WTC11 (cell line): ENCODE measurements at regions not wholly inside any gene's neighbourhood (a gene's known extent, or its start where the extent isn't known, plus 50 kb on each side); places are given as distances from the start of the nearest gene placed in this dataset.

Source experiments
- ATAC-seq: fragments of 200-7000 bp; cut with Tn5 transposase; 2 replicates; pipeline ENCODE4 v1.10.0; 2021; ENCODE audit warnings: mild to moderate bottlenecking, moderate library complexity
- CTCF ChIA-PET: fragments of 300-600 bp; sonication (Branson Sonifier 250); formaldehyde crosslinking; loops from one replicate; lab custom pipeline; 2021; ENCODE audit warnings: antibody characterized with exemption; lab: Charles Lee
- POLR2A ChIA-PET: fragments of 350-600 bp; sonication (Branson Sonifier 250); formaldehyde crosslinking; loops from one replicate; lab custom pipeline; 2021; ENCODE audit warnings: antibody characterized with exemption; lab: Charles Lee
- DNase-seq: peaks from one replicate; pipeline ENCODE4 v3.0.0; 2021; ENCODE audit warnings: low spot score
- H3K27ac Mint-ChIP-seq: 2 replicates; pipeline ENCODE4 v1.8.0; 2021; ENCODE audit warnings: mixed read lengths
- H3K27me3 Mint-ChIP-seq: 2 replicates; pipeline ENCODE4 v1.8.0; 2021; ENCODE audit warnings: low read depth, mild to moderate bottlenecking, moderate library complexity, mixed read lengths
- H3K36me3 Mint-ChIP-seq: 2 replicates; pipeline ENCODE4 v1.8.0; 2021; ENCODE audit warnings: mixed read lengths
- H3K4me1 Mint-ChIP-seq: 2 replicates; pipeline ENCODE4 v1.8.0; 2022; ENCODE audit warnings: mixed read lengths
- H3K4me3 Mint-ChIP-seq: 2 replicates; pipeline ENCODE4 v1.8.0; 2021; ENCODE audit warnings: mild to moderate bottlenecking, moderate library complexity, mixed read lengths
- H3K9me3 Mint-ChIP-seq: 2 replicates; pipeline ENCODE4 v1.8.0; 2021; ENCODE audit warnings: mixed read lengths
- FOXJ3 ChIP-seq: sonication (generic); formaldehyde crosslinking; IDR thresholded peaks from 2 replicates; pipeline ENCODE4 v1.9.0; 2021; ENCODE audit warnings: missing genetic modification reagents, mild to moderate bottlenecking, borderline replicate concordance
- FOXP1 ChIP-seq: sonication (generic); formaldehyde crosslinking; IDR thresholded peaks from 2 replicates; pipeline ENCODE4 v1.8.0; 2022; ENCODE audit warnings: missing genetic modification reagents, mild to moderate bottlenecking, moderate library complexity, borderline replicate concordance
- JUN ChIP-seq: sonication (generic); formaldehyde crosslinking; IDR thresholded peaks from 2 replicates; pipeline ENCODE4 v1.8.0; 2023; ENCODE audit warnings: mild to moderate bottlenecking, missing genetic modification reagents
- MXD4 ChIP-seq: fragments of 250-450 bp; sonication (Bioruptor Pico); IDR thresholded peaks from 2 replicates; pipeline ENCODE4 v1.8.0; 2021; ENCODE audit warnings: mild to moderate bottlenecking, moderate library complexity, borderline replicate concordance
- MYBL2 ChIP-seq: sonication (generic); formaldehyde crosslinking; IDR thresholded peaks from 2 replicates; pipeline ENCODE4 v1.8.1; 2023; ENCODE audit warnings: mild to moderate bottlenecking, moderate library complexity, missing genetic modification reagents
- RELA ChIP-seq: sonication (generic); formaldehyde crosslinking; IDR thresholded peaks from 2 replicates; pipeline ENCODE4 v1.8.1; 2022; ENCODE audit warnings: missing genetic modification reagents, mild to moderate bottlenecking, borderline replicate concordance
- ZNF121 ChIP-seq: sonication (generic); formaldehyde crosslinking; IDR thresholded peaks from 2 replicates; pipeline ENCODE4 v1.8.0; 2023; ENCODE audit warnings: missing genetic modification reagents
- ZNF138 ChIP-seq: sonication (generic); formaldehyde crosslinking; conservative IDR thresholded peaks from 2 replicates; pipeline ENCODE4 v1.8.1; 2022; ENCODE audit warnings: mild to moderate bottlenecking, moderate library complexity, missing genetic modification reagents
- ZNF416 ChIP-seq: fragments of 250-450 bp; sonication (Bioruptor Pico); IDR thresholded peaks from 2 replicates; pipeline ENCODE4 v1.9.0; 2021; ENCODE audit warnings: mild to moderate bottlenecking, inconsistent platforms
- TF ChIP-seq, protein P1 (sequence below): sonication (generic); formaldehyde crosslinking; IDR thresholded peaks from 2 replicates; pipeline ENCODE4 v1.8.1; 2023; ENCODE audit warnings: mild to moderate bottlenecking, missing genetic modification reagents, moderate library complexity
- TF ChIP-seq, protein P2 (sequence below): fragments of 250-450 bp; sonication (Bioruptor Pico); IDR thresholded peaks from 2 replicates; pipeline ENCODE4 v1.9.0; 2021; ENCODE audit warnings: mild to moderate bottlenecking, borderline replicate concordance
- TF ChIP-seq, protein P3 (sequence below): sonication (generic); formaldehyde crosslinking; IDR thresholded peaks from 2 replicates; pipeline ENCODE4 v1.8.0; 2023; ENCODE audit warnings: missing genetic modification reagents, mild to moderate bottlenecking, borderline replicate concordance
- TF ChIP-seq, protein P4 (sequence below): sonication (generic); formaldehyde crosslinking; IDR thresholded peaks from 2 replicates; pipeline ENCODE4 v1.8.1; 2023; ENCODE audit warnings: mild to moderate bottlenecking, moderate library complexity, missing genetic modification reagents
- TF ChIP-seq, protein P5 (sequence below): fragments of 250-450 bp; sonication (Bioruptor Pico); IDR thresholded peaks from 2 replicates; pipeline ENCODE4 v1.9.0; 2021; ENCODE audit warnings: mild to moderate bottlenecking
- TF ChIP-seq, protein P6 (sequence below): fragments of 200-600 bp; IDR thresholded peaks from 2 replicates; pipeline ENCODE4 v1.8.0; 2022; ENCODE audit warnings: antibody characterized with exemption

DNA sequence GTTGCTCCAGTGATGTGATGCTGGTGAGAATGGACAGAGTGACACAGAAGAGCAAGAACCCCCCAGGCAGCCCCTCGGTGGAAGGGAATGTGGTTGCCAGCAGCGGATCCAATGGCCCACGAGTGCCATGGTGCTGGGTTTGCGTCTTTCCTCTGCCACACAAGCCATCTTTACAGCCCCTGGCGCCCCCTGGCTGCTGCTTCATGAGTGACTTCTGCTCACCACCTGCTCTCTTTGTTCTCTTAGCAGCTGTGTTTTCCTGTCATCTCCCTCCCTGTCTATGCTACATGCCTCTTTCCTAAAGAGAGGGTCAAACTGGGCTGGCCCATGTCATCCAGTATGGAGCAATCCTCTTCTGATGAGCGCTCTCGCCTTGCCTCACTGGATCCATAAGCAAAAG lies 300.0 kb upstream of the SMIM21 start (continued):
- TF ChIP-seq, protein P1, sequence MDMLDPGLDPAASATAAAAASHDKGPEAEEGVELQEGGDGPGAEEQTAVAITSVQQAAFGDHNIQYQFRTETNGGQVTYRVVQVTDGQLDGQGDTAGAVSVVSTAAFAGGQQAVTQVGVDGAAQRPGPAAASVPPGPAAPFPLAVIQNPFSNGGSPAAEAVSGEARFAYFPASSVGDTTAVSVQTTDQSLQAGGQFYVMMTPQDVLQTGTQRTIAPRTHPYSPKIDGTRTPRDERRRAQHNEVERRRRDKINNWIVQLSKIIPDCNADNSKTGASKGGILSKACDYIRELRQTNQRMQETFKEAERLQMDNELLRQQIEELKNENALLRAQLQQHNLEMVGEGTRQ (CRISPR knock-in tag): no peak
- TF ChIP-seq, protein P2, sequence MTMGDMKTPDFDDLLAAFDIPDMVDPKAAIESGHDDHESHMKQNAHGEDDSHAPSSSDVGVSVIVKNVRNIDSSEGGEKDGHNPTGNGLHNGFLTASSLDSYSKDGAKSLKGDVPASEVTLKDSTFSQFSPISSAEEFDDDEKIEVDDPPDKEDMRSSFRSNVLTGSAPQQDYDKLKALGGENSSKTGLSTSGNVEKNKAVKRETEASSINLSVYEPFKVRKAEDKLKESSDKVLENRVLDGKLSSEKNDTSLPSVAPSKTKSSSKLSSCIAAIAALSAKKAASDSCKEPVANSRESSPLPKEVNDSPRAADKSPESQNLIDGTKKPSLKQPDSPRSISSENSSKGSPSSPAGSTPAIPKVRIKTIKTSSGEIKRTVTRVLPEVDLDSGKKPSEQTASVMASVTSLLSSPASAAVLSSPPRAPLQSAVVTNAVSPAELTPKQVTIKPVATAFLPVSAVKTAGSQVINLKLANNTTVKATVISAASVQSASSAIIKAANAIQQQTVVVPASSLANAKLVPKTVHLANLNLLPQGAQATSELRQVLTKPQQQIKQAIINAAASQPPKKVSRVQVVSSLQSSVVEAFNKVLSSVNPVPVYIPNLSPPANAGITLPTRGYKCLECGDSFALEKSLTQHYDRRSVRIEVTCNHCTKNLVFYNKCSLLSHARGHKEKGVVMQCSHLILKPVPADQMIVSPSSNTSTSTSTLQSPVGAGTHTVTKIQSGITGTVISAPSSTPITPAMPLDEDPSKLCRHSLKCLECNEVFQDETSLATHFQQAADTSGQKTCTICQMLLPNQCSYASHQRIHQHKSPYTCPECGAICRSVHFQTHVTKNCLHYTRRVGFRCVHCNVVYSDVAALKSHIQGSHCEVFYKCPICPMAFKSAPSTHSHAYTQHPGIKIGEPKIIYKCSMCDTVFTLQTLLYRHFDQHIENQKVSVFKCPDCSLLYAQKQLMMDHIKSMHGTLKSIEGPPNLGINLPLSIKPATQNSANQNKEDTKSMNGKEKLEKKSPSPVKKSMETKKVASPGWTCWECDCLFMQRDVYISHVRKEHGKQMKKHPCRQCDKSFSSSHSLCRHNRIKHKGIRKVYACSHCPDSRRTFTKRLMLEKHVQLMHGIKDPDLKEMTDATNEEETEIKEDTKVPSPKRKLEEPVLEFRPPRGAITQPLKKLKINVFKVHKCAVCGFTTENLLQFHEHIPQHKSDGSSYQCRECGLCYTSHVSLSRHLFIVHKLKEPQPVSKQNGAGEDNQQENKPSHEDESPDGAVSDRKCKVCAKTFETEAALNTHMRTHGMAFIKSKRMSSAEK (CRISPR knock-in tag): no peak
- TF ChIP-seq FOXJ3 (CRISPR knock-in tag): no peak
- TF ChIP-seq ZNF121 (CRISPR knock-in tag): peak; percentile 84
- TF ChIP-seq, protein P3, sequence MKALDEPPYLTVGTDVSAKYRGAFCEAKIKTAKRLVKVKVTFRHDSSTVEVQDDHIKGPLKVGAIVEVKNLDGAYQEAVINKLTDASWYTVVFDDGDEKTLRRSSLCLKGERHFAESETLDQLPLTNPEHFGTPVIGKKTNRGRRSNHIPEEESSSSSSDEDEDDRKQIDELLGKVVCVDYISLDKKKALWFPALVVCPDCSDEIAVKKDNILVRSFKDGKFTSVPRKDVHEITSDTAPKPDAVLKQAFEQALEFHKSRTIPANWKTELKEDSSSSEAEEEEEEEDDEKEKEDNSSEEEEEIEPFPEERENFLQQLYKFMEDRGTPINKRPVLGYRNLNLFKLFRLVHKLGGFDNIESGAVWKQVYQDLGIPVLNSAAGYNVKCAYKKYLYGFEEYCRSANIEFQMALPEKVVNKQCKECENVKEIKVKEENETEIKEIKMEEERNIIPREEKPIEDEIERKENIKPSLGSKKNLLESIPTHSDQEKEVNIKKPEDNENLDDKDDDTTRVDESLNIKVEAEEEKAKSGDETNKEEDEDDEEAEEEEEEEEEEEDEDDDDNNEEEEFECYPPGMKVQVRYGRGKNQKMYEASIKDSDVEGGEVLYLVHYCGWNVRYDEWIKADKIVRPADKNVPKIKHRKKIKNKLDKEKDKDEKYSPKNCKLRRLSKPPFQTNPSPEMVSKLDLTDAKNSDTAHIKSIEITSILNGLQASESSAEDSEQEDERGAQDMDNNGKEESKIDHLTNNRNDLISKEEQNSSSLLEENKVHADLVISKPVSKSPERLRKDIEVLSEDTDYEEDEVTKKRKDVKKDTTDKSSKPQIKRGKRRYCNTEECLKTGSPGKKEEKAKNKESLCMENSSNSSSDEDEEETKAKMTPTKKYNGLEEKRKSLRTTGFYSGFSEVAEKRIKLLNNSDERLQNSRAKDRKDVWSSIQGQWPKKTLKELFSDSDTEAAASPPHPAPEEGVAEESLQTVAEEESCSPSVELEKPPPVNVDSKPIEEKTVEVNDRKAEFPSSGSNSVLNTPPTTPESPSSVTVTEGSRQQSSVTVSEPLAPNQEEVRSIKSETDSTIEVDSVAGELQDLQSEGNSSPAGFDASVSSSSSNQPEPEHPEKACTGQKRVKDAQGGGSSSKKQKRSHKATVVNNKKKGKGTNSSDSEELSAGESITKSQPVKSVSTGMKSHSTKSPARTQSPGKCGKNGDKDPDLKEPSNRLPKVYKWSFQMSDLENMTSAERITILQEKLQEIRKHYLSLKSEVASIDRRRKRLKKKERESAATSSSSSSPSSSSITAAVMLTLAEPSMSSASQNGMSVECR: no peak
- TF ChIP-seq, all 79 proteins: peak for 4

DNA sequence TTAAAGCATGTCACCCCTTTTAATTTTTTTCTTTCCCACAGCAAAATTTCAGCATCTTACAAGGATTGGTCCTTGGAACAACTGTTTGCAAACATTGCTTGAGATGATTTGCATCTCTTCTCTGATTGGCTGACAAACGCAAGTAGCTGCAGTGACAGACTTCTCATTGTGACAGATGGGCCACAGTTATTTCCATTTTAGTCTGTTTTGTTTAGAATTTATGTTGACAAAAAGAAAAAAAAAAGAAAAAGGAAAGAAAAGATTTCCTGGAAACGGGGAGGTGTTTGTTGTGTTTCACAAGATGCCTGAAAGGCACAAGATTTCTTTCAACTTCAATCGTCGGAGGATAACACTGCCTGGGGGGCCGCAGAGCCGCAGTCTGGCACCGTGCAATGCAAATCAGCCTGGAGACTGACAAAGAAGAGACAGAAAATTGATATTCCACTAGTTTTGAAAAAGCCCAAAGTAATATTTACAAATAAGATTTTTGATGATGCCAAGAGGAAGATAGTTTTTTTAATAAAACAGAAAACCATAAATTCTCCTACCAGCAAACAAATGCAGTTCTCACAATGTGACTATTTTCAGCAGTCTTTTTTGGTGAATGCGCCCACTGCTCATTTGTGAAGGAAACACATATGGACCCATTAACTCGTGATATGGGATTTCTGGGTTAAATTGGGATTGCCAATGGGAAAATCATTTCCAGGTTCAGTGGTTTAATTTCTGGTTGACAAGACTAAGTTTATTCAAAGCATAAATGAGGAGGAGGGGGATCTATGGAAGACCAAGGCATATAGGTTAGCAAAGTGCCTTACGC lies 296.2 kb upstream of the SMIM21 start:
- ATAC-seq (no peak), DNase-seq (no peak)
- no peak for TF ChIP-seq RELA
- TF ChIP-seq ZNF416 (CRISPR knock-in tag): no peak
- TF ChIP-seq MYBL2 (CRISPR knock-in tag): no peak
- TF ChIP-seq, protein P4, sequence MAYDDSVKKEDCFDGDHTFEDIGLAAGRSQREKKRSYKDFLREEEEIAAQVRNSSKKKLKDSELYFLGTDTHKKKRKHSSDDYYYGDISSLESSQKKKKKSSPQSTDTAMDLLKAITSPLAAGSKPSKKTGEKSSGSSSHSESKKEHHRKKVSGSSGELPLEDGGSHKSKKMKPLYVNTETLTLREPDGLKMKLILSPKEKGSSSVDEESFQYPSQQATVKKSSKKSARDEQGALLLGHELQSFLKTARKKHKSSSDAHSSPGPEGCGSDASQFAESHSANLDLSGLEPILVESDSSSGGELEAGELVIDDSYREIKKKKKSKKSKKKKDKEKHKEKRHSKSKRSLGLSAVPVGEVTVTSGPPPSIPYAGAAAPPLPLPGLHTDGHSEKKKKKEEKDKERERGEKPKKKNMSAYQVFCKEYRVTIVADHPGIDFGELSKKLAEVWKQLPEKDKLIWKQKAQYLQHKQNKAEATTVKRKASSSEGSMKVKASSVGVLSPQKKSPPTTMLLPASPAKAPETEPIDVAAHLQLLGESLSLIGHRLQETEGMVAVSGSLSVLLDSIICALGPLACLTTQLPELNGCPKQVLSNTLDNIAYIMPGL (CRISPR knock-in tag): no peak
- TF ChIP-seq MXD4 (CRISPR knock-in tag): no peak
- Mint-ChIP-seq H3K9me3 (peaks cover 22% of the 10 kb centered on the region), H3K4me1 (peaks cover 3% of the 10 kb centered on the region; the same call in 1 of the 2 replicates), H3K27ac (no peak overlapping the region), H3K27me3 (no peaks in the 10 kb centered on the region), H3K36me3 (no peaks in the 10 kb centered on the region; the same call in 1 of the 2 replicates), H3K4me3 (no peak overlapping the region)
- CTCF ChIA-PET: no interaction called here
- POLR2A ChIA-PET: no interaction called here

DNA sequence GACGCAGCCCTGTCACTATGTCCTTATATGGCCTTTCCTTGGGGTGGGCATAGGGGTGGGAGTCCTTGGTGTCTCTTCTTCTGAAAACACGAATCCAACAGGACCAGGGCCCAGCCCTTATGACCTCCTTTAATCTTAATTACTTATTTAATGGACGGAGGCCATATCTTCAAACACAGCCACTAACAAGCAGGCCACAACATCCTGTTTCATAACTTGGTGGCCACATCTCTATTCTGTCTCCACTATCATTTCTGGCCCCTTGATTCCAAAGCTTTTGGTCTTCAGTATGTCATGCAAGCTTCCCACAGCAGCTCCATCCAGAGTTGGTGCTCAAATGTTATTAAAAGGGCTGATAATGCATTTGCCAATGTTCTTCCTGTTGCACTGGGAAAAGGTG lies 287.3 kb upstream of the SMIM21 start:
- peaks cover 11% of the 10 kb centered on the region for H3K36me3 Mint-ChIP-seq
- CTCF ChIA-PET: no interaction called here
- ATAC-seq: no peak
- TF ChIP-seq FOXP1 (CRISPR knock-in tag) (no peak), JUN (CRISPR knock-in tag) (no peak), RELA (no peak), ZNF138 (CRISPR knock-in tag) (no peak)
- TF ChIP-seq, protein P5, sequence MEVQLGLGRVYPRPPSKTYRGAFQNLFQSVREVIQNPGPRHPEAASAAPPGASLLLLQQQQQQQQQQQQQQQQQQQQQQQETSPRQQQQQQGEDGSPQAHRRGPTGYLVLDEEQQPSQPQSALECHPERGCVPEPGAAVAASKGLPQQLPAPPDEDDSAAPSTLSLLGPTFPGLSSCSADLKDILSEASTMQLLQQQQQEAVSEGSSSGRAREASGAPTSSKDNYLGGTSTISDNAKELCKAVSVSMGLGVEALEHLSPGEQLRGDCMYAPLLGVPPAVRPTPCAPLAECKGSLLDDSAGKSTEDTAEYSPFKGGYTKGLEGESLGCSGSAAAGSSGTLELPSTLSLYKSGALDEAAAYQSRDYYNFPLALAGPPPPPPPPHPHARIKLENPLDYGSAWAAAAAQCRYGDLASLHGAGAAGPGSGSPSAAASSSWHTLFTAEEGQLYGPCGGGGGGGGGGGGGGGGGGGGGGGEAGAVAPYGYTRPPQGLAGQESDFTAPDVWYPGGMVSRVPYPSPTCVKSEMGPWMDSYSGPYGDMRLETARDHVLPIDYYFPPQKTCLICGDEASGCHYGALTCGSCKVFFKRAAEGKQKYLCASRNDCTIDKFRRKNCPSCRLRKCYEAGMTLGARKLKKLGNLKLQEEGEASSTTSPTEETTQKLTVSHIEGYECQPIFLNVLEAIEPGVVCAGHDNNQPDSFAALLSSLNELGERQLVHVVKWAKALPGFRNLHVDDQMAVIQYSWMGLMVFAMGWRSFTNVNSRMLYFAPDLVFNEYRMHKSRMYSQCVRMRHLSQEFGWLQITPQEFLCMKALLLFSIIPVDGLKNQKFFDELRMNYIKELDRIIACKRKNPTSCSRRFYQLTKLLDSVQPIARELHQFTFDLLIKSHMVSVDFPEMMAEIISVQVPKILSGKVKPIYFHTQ: no peak
- TF ChIP-seq, protein P6, sequence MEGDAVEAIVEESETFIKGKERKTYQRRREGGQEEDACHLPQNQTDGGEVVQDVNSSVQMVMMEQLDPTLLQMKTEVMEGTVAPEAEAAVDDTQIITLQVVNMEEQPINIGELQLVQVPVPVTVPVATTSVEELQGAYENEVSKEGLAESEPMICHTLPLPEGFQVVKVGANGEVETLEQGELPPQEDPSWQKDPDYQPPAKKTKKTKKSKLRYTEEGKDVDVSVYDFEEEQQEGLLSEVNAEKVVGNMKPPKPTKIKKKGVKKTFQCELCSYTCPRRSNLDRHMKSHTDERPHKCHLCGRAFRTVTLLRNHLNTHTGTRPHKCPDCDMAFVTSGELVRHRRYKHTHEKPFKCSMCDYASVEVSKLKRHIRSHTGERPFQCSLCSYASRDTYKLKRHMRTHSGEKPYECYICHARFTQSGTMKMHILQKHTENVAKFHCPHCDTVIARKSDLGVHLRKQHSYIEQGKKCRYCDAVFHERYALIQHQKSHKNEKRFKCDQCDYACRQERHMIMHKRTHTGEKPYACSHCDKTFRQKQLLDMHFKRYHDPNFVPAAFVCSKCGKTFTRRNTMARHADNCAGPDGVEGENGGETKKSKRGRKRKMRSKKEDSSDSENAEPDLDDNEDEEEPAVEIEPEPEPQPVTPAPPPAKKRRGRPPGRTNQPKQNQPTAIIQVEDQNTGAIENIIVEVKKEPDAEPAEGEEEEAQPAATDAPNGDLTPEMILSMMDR: no peak

More for the DNA sequence above, 287.3 kb upstream of the SMIM21 start:
- no peak for DNase-seq
- POLR2A ChIA-PET: no interaction called here
- peaks cover 25% of the 10 kb centered on the region for H3K9me3 Mint-ChIP-seq
- H3K4me3 Mint-ChIP-seq: no peak overlapping the region
- no peak overlapping the region for H3K27ac Mint-ChIP-seq
- H3K4me1 Mint-ChIP-seq: no peaks in the 10 kb centered on the region
- H3K27me3 Mint-ChIP-seq: no peaks in the 10 kb centered on the region
